ENCODE measurements at regions not wholly inside any gene's neighbourhood (a gene's known extent, or its start where the extent isn't known, plus 50 kb on each side); places are given as distances from the start of the nearest gene placed in this dataset.

GRCh38 chr14:48853159-48853558 lies 733.0 kb downstream of the RPS29 start:
- H3K27ac Mint-ChIP-seq (ENCODE audit: unreplicated experiment) = no peak overlapping the region
- no peaks in the 10 kb centered on the region for H3K4me1 Mint-ChIP-seq (ENCODE audit: unreplicated experiment)
- H3K36me3 Mint-ChIP-seq (ENCODE audit: low read depth, unreplicated experiment) = no peaks in the 10 kb centered on the region
- DNase-seq (ENCODE audit: low spot score) = no peak
- H3K4me3 Mint-ChIP-seq (ENCODE audit: unreplicated experiment) = no peak overlapping the region
- H3K9me3 Mint-ChIP-seq (ENCODE audit: unreplicated experiment) = no peaks in the 10 kb centered on the region
- H3K27me3 Mint-ChIP-seq (ENCODE audit: unreplicated experiment) = no peaks in the 10 kb centered on the region
- TF ChIP-seq CTCF (IDR thresholded peaks at IDR 0.05; ENCODE audit: unreplicated experiment) = no peak

GRCh38 chr14:48849741-48850322 lies 736.3 kb downstream of the RPS29 start:
- Mint-ChIP-seq H3K27me3 (ENCODE audit: unreplicated experiment) (peaks cover 2% of the 10 kb centered on the region), H3K27ac (ENCODE audit: unreplicated experiment) (no peak overlapping the region), H3K4me3 (ENCODE audit: unreplicated experiment) (no peak overlapping the region), H3K9me3 (ENCODE audit: unreplicated experiment) (no peaks in the 10 kb centered on the region), H3K4me1 (ENCODE audit: unreplicated experiment) (no peaks in the 10 kb centered on the region), H3K36me3 (ENCODE audit: low read depth, unreplicated experiment) (no peaks in the 10 kb centered on the region)
- TF ChIP-seq CTCF (IDR thresholded peaks at IDR 0.05; ENCODE audit: unreplicated experiment) = no peak
- DNase-seq (ENCODE audit: low spot score) = no peak

- no peaks in the 10 kb centered on the region for H3K4me1 Mint-ChIP-seq (ENCODE audit: unreplicated experiment)
- DNase-seq (ENCODE audit: low spot score) = no peak
These were observed 743.4 kb downstream of the RPS29 start for GRCh38 chr14:48842785-48843184.

GRCh38 chr14:48826058-48826457 lies 760.1 kb downstream of the RPS29 start:
- Mint-ChIP-seq H3K27ac (ENCODE audit: unreplicated experiment) (no peak overlapping the region), H3K27me3 (ENCODE audit: unreplicated experiment) (no peaks in the 10 kb centered on the region), H3K9me3 (ENCODE audit: unreplicated experiment) (no peaks in the 10 kb centered on the region), H3K4me1 (ENCODE audit: unreplicated experiment) (no peaks in the 10 kb centered on the region), H3K36me3 (ENCODE audit: low read depth, unreplicated experiment) (no peaks in the 10 kb centered on the region), H3K4me3 (ENCODE audit: unreplicated experiment) (no peak overlapping the region)
- no peak for DNase-seq (ENCODE audit: low spot score)
- TF ChIP-seq CTCF (IDR thresholded peaks at IDR 0.05; ENCODE audit: unreplicated experiment) = no peak

More at GRCh38 chr14:48842785-48843184, 743.4 kb downstream of the RPS29 start:
- H3K36me3 Mint-ChIP-seq (ENCODE audit: low read depth, unreplicated experiment) = no peaks in the 10 kb centered on the region
- no peak overlapping the region for H3K27ac Mint-ChIP-seq (ENCODE audit: unreplicated experiment)
- H3K4me3 Mint-ChIP-seq (ENCODE audit: unreplicated experiment) = no peak overlapping the region
- H3K9me3 Mint-ChIP-seq (ENCODE audit: unreplicated experiment) = no peaks in the 10 kb centered on the region
- TF ChIP-seq CTCF (IDR thresholded peaks at IDR 0.05; ENCODE audit: unreplicated experiment) = no peak
- peaks cover 2% of the 10 kb centered on the region for H3K27me3 Mint-ChIP-seq (ENCODE audit: unreplicated experiment)

GRCh38 chr14:48814562-48814961 lies 771.6 kb downstream of the RPS29 start:
- no peak overlapping the region for H3K4me3 Mint-ChIP-seq (ENCODE audit: unreplicated experiment)
- no peaks in the 10 kb centered on the region for H3K36me3 Mint-ChIP-seq (ENCODE audit: low read depth, unreplicated experiment)
- H3K27me3 Mint-ChIP-seq (ENCODE audit: unreplicated experiment) = no peaks in the 10 kb centered on the region
- no peak overlapping the region for H3K27ac Mint-ChIP-seq (ENCODE audit: unreplicated experiment)
- no peaks in the 10 kb centered on the region for H3K4me1 Mint-ChIP-seq (ENCODE audit: unreplicated experiment)
- DNase-seq (ENCODE audit: low spot score) = no peak
- no peak for TF ChIP-seq CTCF (IDR thresholded peaks at IDR 0.05; ENCODE audit: unreplicated experiment)
- no peaks in the 10 kb centered on the region for H3K9me3 Mint-ChIP-seq (ENCODE audit: unreplicated experiment)

All from endothelial cell (in vitro differentiated cells).